H1 (cell line): ENCODE measurements at regions not wholly inside any gene's neighbourhood (a gene's known extent, or its start where the extent isn't known, plus 50 kb on each side); places are given as distances from the start of the nearest gene placed in this dataset.

ENCODE experiments used
- CTCF ChIA-PET: fragments of 300-600 bp; sonication (Branson Sonifier 250); formaldehyde crosslinking; loops from one replicate; lab custom pipeline; 2021; ENCODE audit not compliant: partially characterized antibody; lab: Charles Lee
- POLR2A ChIA-PET: fragments of 300-600 bp; sonication (Branson Sonifier 250); formaldehyde crosslinking; loops from one replicate; lab custom pipeline; 2021; ENCODE audit warnings: inconsistent platforms; ENCODE audit not compliant: partially characterized antibody; lab: Charles Lee
- DNase-seq, 2 experiments: peaks; one replicate each; pipeline versions ENCODE4 v3.0.0 to v3.0.0-alpha.2; 2010 to 2022; ENCODE audit warnings: low spot score in 2 of 2, low read depth in 1 of 2, mixed read lengths in 1 of 2
- FAIRE-seq: peaks from 2 replicates; lab custom pipeline; 2011; peaks lifted over from hg19 to GRCh38; lab: Jason Lieb, UNC
- H2AFZ ChIP-seq: 2 replicates; pipeline ENCODE4 v1.8.1; 2012; ENCODE audit warnings: low read length, inconsistent platforms
- H2AK5ac ChIP-seq: 2 replicates; pipeline ENCODE4 v1.6.1; 2013; ENCODE audit warnings: low read depth, low read length
- H2BK120ac ChIP-seq: replicated peaks from 2 replicates; pipeline ENCODE3; 2013; ENCODE audit warnings: low read depth, low read length, inconsistent platforms
- H2BK12ac ChIP-seq: 2 replicates; pipeline ENCODE4 v1.6.1; 2013; ENCODE audit warnings: low read depth, low read length
- H2BK15ac ChIP-seq: 2 replicates; pipeline ENCODE4 v1.6.1; 2013; ENCODE audit warnings: low read length
- H2BK20ac ChIP-seq: 2 replicates; pipeline ENCODE4 v1.6.1; 2013; ENCODE audit warnings: low read length
- H2BK5ac ChIP-seq: 2 replicates; pipeline ENCODE4 v1.6.1; 2013; ENCODE audit warnings: low read depth, low read length
- H3K14ac ChIP-seq: 2 replicates; pipeline ENCODE4 v1.6.1; 2013; ENCODE audit warnings: inconsistent platforms; ENCODE audit not compliant: insufficient read length
- H3K18ac ChIP-seq: 2 replicates; pipeline ENCODE4 v1.6.1; 2013; ENCODE audit warnings: low read length; ENCODE audit errors: extremely low read depth
- H3K23ac ChIP-seq: 2 replicates; pipeline ENCODE4 v1.6.1; 2013; ENCODE audit warnings: inconsistent platforms; ENCODE audit not compliant: insufficient read length
- H3K23me2 ChIP-seq: 2 replicates; pipeline ENCODE4 v1.6.1; 2013; ENCODE audit warnings: low read depth, low read length
- H3K27ac ChIP-seq: 2 replicates; pipeline ENCODE4 v1.6.1; 2011; ENCODE audit warnings: low read depth, low read length, inconsistent platforms
- H3K27me3 ChIP-seq, 4 experiments: replicated peaks in 1 of 4; 1 replicate in 1 of 4; 2 replicates in 3 of 4; pipeline versions ENCODE4 v1.6.1 to v1.8.1; 2011 to 2013; ENCODE audit warnings: low read length in 3 of 4, mild to moderate bottlenecking in 3 of 4, inconsistent platforms in 2 of 4, mixed read lengths in 2 of 4, moderate library complexity in 1 of 4; ENCODE audit not compliant: control insufficient read depth in 3 of 4, insufficient read depth in 3 of 4; ENCODE audit errors: extremely low read depth in 1 of 4
- H3K36me3 ChIP-seq, 4 experiments: 2 replicates each; pipeline versions ENCODE4 v1.6.1 to v1.8.1; 2011 to 2013; ENCODE audit warnings: mild to moderate bottlenecking in 4 of 4, low read length in 3 of 4, moderate library complexity in 2 of 4, control low read depth in 1 of 4, inconsistent platforms in 1 of 4; ENCODE audit not compliant: insufficient read depth in 4 of 4, control insufficient read depth in 2 of 4
- H3K4ac ChIP-seq: replicated peaks from 2 replicates; pipeline ENCODE3; 2013; ENCODE audit warnings: low read length, low read depth, mixed read lengths, inconsistent platforms; ENCODE audit not compliant: insufficient read length
- H3K4me1 ChIP-seq, 4 experiments: replicated peaks in 1 of 4; 1 replicate in 1 of 4; 2 replicates in 3 of 4; pipeline versions ENCODE4 v1.6.1 to v1.8.1; 2011 to 2013; ENCODE audit warnings: low read length in 3 of 4, inconsistent platforms in 2 of 4, mixed read lengths in 1 of 4; ENCODE audit not compliant: insufficient read depth in 4 of 4, control insufficient read depth in 3 of 4
- H3K4me2 ChIP-seq, 2 experiments: 2 replicates each; pipeline versions ENCODE4 v1.6.1 to v1.8.1; 2011 to 2013; ENCODE audit warnings: low read depth in 2 of 2, low read length in 2 of 2, control low read depth in 1 of 2, inconsistent platforms in 1 of 2, mild to moderate bottlenecking in 1 of 2; ENCODE audit not compliant: insufficient read depth in 1 of 2
- H3K4me3 ChIP-seq, 4 experiments: fragments of 200-600, 300-600 bp in 1 of 4; sonication (generic), shearing (Covaris generic), sonication (Bioruptor Twin) in 1 of 4; 2 replicates each; pipeline versions ENCODE4 v1.5.1 to v1.8.1; 2011 to 2016; ENCODE audit warnings: low read length in 4 of 4, low read depth in 3 of 4, control low read depth in 2 of 4, inconsistent platforms in 2 of 4, mild to moderate bottlenecking in 2 of 4, mixed read lengths in 1 of 4, moderate library complexity in 1 of 4; ENCODE audit not compliant: insufficient read depth in 2 of 4; ENCODE audit errors: extremely low read depth in 1 of 4
- H3K56ac ChIP-seq: replicated peaks from 2 replicates; pipeline ENCODE3; 2013; ENCODE audit warnings: low read depth, mild to moderate bottlenecking, mixed read lengths, low read length, inconsistent platforms; ENCODE audit not compliant: insufficient read length
- H3K79me1 ChIP-seq: 2 replicates; pipeline ENCODE4 v1.6.1; 2013; ENCODE audit warnings: low read depth, low read length, control low read depth
- H3K79me2 ChIP-seq, 2 experiments: 2 replicates each; pipeline versions ENCODE4 v1.6.1 to v1.8.1; 2012 to 2013; ENCODE audit warnings: low read length in 2 of 2, mild to moderate bottlenecking in 2 of 2, inconsistent platforms in 1 of 2; ENCODE audit not compliant: insufficient read depth in 2 of 2, control insufficient read depth in 1 of 2
- H3K9ac ChIP-seq, 4 experiments: replicated peaks in 1 of 4; 1 replicate in 1 of 4; 2 replicates in 3 of 4; pipeline versions ENCODE4 v1.6.1 to v1.8.1; 2011 to 2013; ENCODE audit warnings: low read depth in 3 of 4, low read length in 3 of 4, control low read depth in 2 of 4, mild to moderate bottlenecking in 2 of 4, moderate library complexity in 2 of 4, inconsistent platforms in 1 of 4; ENCODE audit errors: extremely low read depth in 1 of 4
- H3K9me3 ChIP-seq, 2 experiments: 2 replicates each; pipeline versions ENCODE4 v1.6.1 to v1.8.1; 2012 to 2013; ENCODE audit warnings: mild to moderate bottlenecking in 2 of 2, moderate library complexity in 2 of 2, control low read depth in 1 of 2, inconsistent platforms in 1 of 2, low read depth in 1 of 2, low read length in 1 of 2, mixed read lengths in 1 of 2; ENCODE audit not compliant: insufficient read depth in 2 of 2
- H4K20me1 ChIP-seq, 2 experiments: replicated peaks in 1 of 2; 2 replicates each; pipeline versions ENCODE3 to v1.8.1; 2011 to 2013; ENCODE audit warnings: inconsistent platforms in 2 of 2, low read length in 2 of 2, mild to moderate bottlenecking in 1 of 2; ENCODE audit not compliant: insufficient read depth in 2 of 2, control insufficient read depth in 1 of 2
- H4K5ac ChIP-seq: 2 replicates; pipeline ENCODE4 v1.6.1; 2013; ENCODE audit warnings: low read length, low read depth, mixed read lengths, inconsistent platforms; ENCODE audit not compliant: insufficient read length
- H4K8ac ChIP-seq: 2 replicates; pipeline ENCODE4 v1.8.0; 2013; ENCODE audit warnings: mild to moderate bottlenecking, moderate library complexity, low read length, inconsistent platforms; ENCODE audit not compliant: insufficient read depth; ENCODE audit errors: extremely low read depth
- H4K91ac ChIP-seq: replicated peaks from 2 replicates; pipeline ENCODE3; 2013; ENCODE audit warnings: low read length, mixed read lengths, inconsistent platforms; ENCODE audit not compliant: insufficient read length
- E2F6 ChIP-seq: IDR thresholded peaks from 2 replicates; pipeline ENCODE4 v1.6.1; 2012; ENCODE audit warnings: inconsistent platforms
- SUZ12 ChIP-seq: fragments of 200-600 bp; sonication (generic); IDR thresholded peaks from 2 replicates; pipeline ENCODE4 v1.6.1; 2012; ENCODE audit warnings: mild to moderate bottlenecking, inconsistent platforms, low read length, moderate library complexity, mixed read lengths
- WGBS, 2 experiments: shearing (Covaris generic) in 1 of 2; methylation state at CpG; one replicate each; pipeline versions ENCODE4 v1.1.6 to v1.1.7; 2013 to 2015; ENCODE audit warnings: low lambda C conversion rate in 2 of 2, mixed read lengths in 2 of 2, inconsistent platforms in 1 of 2, low coverage in 1 of 2, missing lambda C conversion rate in 1 of 2; ENCODE audit not compliant: insufficient replicate concordance in 2 of 2, insufficient coverage in 1 of 2, insufficient read length in 1 of 2; ENCODE audit errors: extremely low coverage in 1 of 2, missing lambda C conversion rate in 1 of 2; 5-methylcytosine and 5-hydroxymethylcytosine counted together

DNA sequence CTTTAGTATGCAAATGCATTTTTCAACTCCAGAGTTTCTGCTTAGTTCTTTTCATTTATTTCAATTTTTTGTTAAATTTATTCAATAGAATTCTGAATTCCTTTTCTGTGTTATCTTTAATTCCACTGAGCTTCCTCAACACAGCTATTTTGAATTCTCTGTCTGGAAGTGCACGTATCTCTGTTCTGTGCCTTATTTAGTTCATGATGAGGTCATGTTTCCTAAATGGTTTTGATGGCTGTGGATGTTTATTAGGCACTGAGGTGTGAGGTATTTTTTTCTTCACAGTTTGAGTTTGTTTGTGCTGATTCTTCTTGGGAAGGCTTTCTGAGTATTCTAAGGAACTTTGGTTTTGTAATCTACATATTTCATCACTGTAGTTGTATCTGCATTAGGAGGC, 2042.8 kb upstream of the RAG2 start:
- Histone ChIP-seq H4K8ac (no peak overlapping the region), H3K27me3 (no peaks in the 10 kb centered on the region), H3K4me2 (no peak overlapping the region), H2AFZ (no peak overlapping the region), H3K23ac (no peak overlapping the region), H3K23me2 (no peaks in the 10 kb centered on the region), H3K9me3 (no peaks in the 10 kb centered on the region), H4K5ac (no peak overlapping the region), H3K4me1 (no peaks in the 10 kb centered on the region), H3K4me3 (no peak overlapping the region), H3K27ac (no peak overlapping the region), H2BK15ac (no peak overlapping the region), H3K79me1 (no peaks in the 10 kb centered on the region), H3K36me3 (no peaks in the 10 kb centered on the region), H2BK5ac (no peak overlapping the region), H2BK12ac (no peak overlapping the region), H2AK5ac (no peak overlapping the region), H3K9ac (no peak overlapping the region), H3K56ac (no peak overlapping the region), H4K20me1 (no peaks in the 10 kb centered on the region), H3K79me2 (no peaks in the 10 kb centered on the region), H2BK20ac (no peak overlapping the region), H2BK120ac (no peak overlapping the region), H4K91ac (no peak overlapping the region), H3K14ac (no peak overlapping the region), H3K18ac (no peak overlapping the region), H3K4ac (no peak overlapping the region)
- WGBS, 2 experiments = 95% methylated on average over 1 of the region's 1 CpG; no CpG with 5 or more reads in 1 of the 2 experiments
- ChIA-PET POLR2A (no interaction called here), CTCF (no interaction called here)
- DNase-seq (no peak), FAIRE-seq (no peak)
- TF ChIP-seq SUZ12 = no peak
- TF ChIP-seq E2F6 = no peak
